GM12875 (cell line): ENCODE measurements at regions not wholly inside any gene's neighbourhood (a gene's known extent, or its start where the extent isn't known, plus 50 kb on each side); places are given as distances from the start of the nearest gene placed in this dataset.
"Not testable (repeated sequence)": the region's sequence is repeated elsewhere in the genome, so short reads cannot be mapped to it uniquely, and the experiment has no call there.

Experiments used
- H3K4me3 ChIP-seq: one replicate; pipeline ENCODE4 v1.5.1; 2011; ENCODE audit warnings: low read depth, low read length, control low read depth
- CTCF ChIP-seq: IDR thresholded peaks from 2 replicates; pipeline ENCODE4 v1.5.1; 2011; ENCODE audit warnings: low read depth, mild to moderate bottlenecking, control low read depth, inconsistent platforms, low read length, moderate library complexity, borderline replicate concordance; ENCODE audit not compliant: insufficient read depth

GRCh38 chr14:30193845-30194501 is 266.3 kb upstream of the PRKD1 start:
- H3K4me3 ChIP-seq: no peak overlapping the region
- no peak for TF ChIP-seq CTCF

- no peak for TF ChIP-seq CTCF
- no peak overlapping the region for H3K4me3 ChIP-seq
Measured at GRCh38 chr14:30194741-30195148, 267.1 kb upstream of the PRKD1 start.

- H3K4me3 ChIP-seq: no peak overlapping the region
- no peak for TF ChIP-seq CTCF
Measured at GRCh38 chr14:30195941-30196340, 268.3 kb upstream of the PRKD1 start.

- no peak for TF ChIP-seq CTCF
- H3K4me3 ChIP-seq: no peak overlapping the region
Measured at GRCh38 chr14:30196861-30197260, 269.2 kb upstream of the PRKD1 start.

GRCh38 chr14:30198720-30199119 is 271.1 kb upstream of the PRKD1 start:
- H3K4me3 ChIP-seq: not testable (repeated sequence)

- TF ChIP-seq CTCF: no peak
- H3K4me3 ChIP-seq: no peak overlapping the region
Measured at GRCh38 chr14:30204431-30204980, 276.9 kb upstream of the PRKD1 start.

GRCh38 chr14:30209136-30209535 is 281.5 kb upstream of the PRKD1 start:
- no peak overlapping the region for H3K4me3 ChIP-seq
- TF ChIP-seq CTCF: no peak
